ENCODE measurements at regions not wholly inside any gene's neighbourhood (a gene's known extent, or its start where the extent isn't known, plus 50 kb on each side); places are given as distances from the start of the nearest gene placed in this dataset.

- TF ChIP-seq SP1 (IDR thresholded peaks at IDR 0.05): no peak
- no peak for DNase-seq (ENCODE audit: low spot score)
Measured at GRCh38 chr2:198312596-198313483, 508.4 kb downstream of the PLCL1 start.

GRCh38 chr2:198311020-198311419 lies 506.6 kb downstream of the PLCL1 start:
- H3K4me3 ChIP-seq (ENCODE audit: low read depth in 1 of 3, low read length in 3 of 3): no peak overlapping the region
- 83% methylated on average over 5 of the region's 5 CpGs for WGBS
- no peak overlapping the region for H3K27ac ChIP-seq (ENCODE audit: low read depth in 1 of 2, low read length in 2 of 2)
- DNase-seq (ENCODE audit: low spot score): no peak
- no peak overlapping the region for H3K9ac ChIP-seq (ENCODE audit: low read depth in 1 of 2, low read length in 2 of 2)
- no peaks in the 10 kb centered on the region for H3K4me1 ChIP-seq (ENCODE audit: control insufficient read depth in 4 of 4, insufficient read depth in 4 of 4, low read length in 3 of 4)
- H3K36me3 ChIP-seq (ENCODE audit: control insufficient read depth in 4 of 4, insufficient read depth in 3 of 4, low read depth in 1 of 4, low read length in 3 of 4): no peaks in the 10 kb centered on the region
- H3K9me3 ChIP-seq (ENCODE audit: control insufficient read depth in 4 of 4, low read length in 3 of 4): no peaks in the 10 kb centered on the region
- TF ChIP-seq HNF4A (conservative IDR thresholded peaks at IDR 0.05) (no peak), NR2F2 (IDR thresholded peaks at IDR 0.05) (no peak)
- no peaks in the 10 kb centered on the region for H3K27me3 ChIP-seq (ENCODE audit: control insufficient read depth in 4 of 4, insufficient read depth in 4 of 4, low read length in 3 of 4)

More at GRCh38 chr2:198312596-198313483, 508.4 kb downstream of the PLCL1 start:
- H3K4me3 ChIP-seq (ENCODE audit: low read depth in 1 of 3, low read length in 3 of 3): no peak overlapping the region
- WGBS: 50% methylated on average over 11 of the region's 11 CpGs
- no peaks in the 10 kb centered on the region for H3K4me1 ChIP-seq (ENCODE audit: control insufficient read depth in 4 of 4, insufficient read depth in 4 of 4, low read length in 3 of 4)
- no peak overlapping the region for H3K27ac ChIP-seq (ENCODE audit: low read depth in 1 of 2, low read length in 2 of 2)
- H3K36me3 ChIP-seq (ENCODE audit: control insufficient read depth in 4 of 4, insufficient read depth in 3 of 4, low read depth in 1 of 4, low read length in 3 of 4): no peaks in the 10 kb centered on the region
- no peak overlapping the region for H3K9ac ChIP-seq (ENCODE audit: low read depth in 1 of 2, low read length in 2 of 2)
- no peaks in the 10 kb centered on the region for H3K9me3 ChIP-seq (ENCODE audit: control insufficient read depth in 4 of 4, low read length in 3 of 4)
- no peaks in the 10 kb centered on the region for H3K27me3 ChIP-seq (ENCODE audit: control insufficient read depth in 4 of 4, insufficient read depth in 4 of 4, low read length in 3 of 4)

- DNase-seq (ENCODE audit: low spot score): peak; percentile 52
- TF ChIP-seq MAX (IDR thresholded peaks at IDR 0.05) (no peak), HNF4G (IDR thresholded peaks at IDR 0.05) (no peak), EGR1 (IDR thresholded peaks at IDR 0.05; ENCODE audit: low read depth in 2 of 2) (no peak), RAD21 (IDR thresholded peaks at IDR 0.05) (peak; percentile 67 to 78), CTCF (IDR thresholded peaks at IDR 0.05; ENCODE audit: low read depth, low read length, missing input control) (peak; percentile 73), YY1 (IDR thresholded peaks at IDR 0.05) (peak; percentile 55), NR2F2 (IDR thresholded peaks at IDR 0.05) (no peak), GABPA (IDR thresholded peaks at IDR 0.05 in 1 of 2, conservative IDR thresholded peaks at IDR 0.05 in 1 of 2) (no peak), RXRA (IDR thresholded peaks at IDR 0.05) (no peak), ZBTB33 (IDR thresholded peaks at IDR 0.05) (no peak), ATF3 (IDR thresholded peaks at IDR 0.05) (no peak), JUND (IDR thresholded peaks at IDR 0.05) (no peak), FOXA1 (IDR thresholded peaks at IDR 0.05) (no peak)
- WGBS: 4% methylated on average over 8 of the region's 8 CpGs
- Histone ChIP-seq H3K9ac (ENCODE audit: low read depth in 1 of 2, low read length in 2 of 2) (no peak overlapping the region), H3K4me3 (ENCODE audit: low read depth in 1 of 3, low read length in 3 of 3) (no peak overlapping the region), H3K4me1 (ENCODE audit: control insufficient read depth in 4 of 4, insufficient read depth in 4 of 4, low read length in 3 of 4) (no peaks in the 10 kb centered on the region), H3K9me3 (ENCODE audit: control insufficient read depth in 4 of 4, low read length in 3 of 4) (no peaks in the 10 kb centered on the region), H3K27ac (ENCODE audit: low read depth in 1 of 2, low read length in 2 of 2) (no peak overlapping the region), H3K27me3 (ENCODE audit: control insufficient read depth in 4 of 4, insufficient read depth in 4 of 4, low read length in 3 of 4) (no peaks in the 10 kb centered on the region), H3K36me3 (ENCODE audit: control insufficient read depth in 4 of 4, insufficient read depth in 3 of 4, low read depth in 1 of 4, low read length in 3 of 4) (no peaks in the 10 kb centered on the region)
Measured at GRCh38 chr2:198309673-198310280, 505.4 kb downstream of the PLCL1 start.

All from liver (tissue), 8 donors.